Mammary epithelial cell (primary cell): ENCODE measurements at regions not wholly inside any gene's neighbourhood (a gene's known extent, or its start where the extent isn't known, plus 50 kb on each side); places are given as distances from the start of the nearest gene placed in this dataset.

ENCODE experiments used
- CTCF ChIP-seq, 2 donors: IDR thresholded peaks in 1 of 2; conservative IDR thresholded peaks in 1 of 2; 2 replicates each; pipeline ENCODE4 v1.5.1; 2011 to 2012; ENCODE audit warnings: inconsistent platforms in 2 of 2, low read length in 2 of 2, mild to moderate bottlenecking in 2 of 2, control low read depth in 1 of 2, low read depth in 1 of 2; ENCODE audit not compliant: insufficient read depth in 1 of 2; ENCODE audit errors: extremely low read depth in 1 of 2
- EZH2 ChIP-seq: IDR thresholded peaks from 2 replicates; pipeline ENCODE4 v1.6.1; 2012; ENCODE audit warnings: low read length, inconsistent platforms, borderline replicate concordance

GRCh38 chr10:86592413-86592812, 61.9 kb upstream of the OPN4 start:
- TF ChIP-seq CTCF (conservative IDR thresholded peaks at IDR 0.05 in 1 of 2, IDR thresholded peaks at IDR 0.05 in 1 of 2; ENCODE audit: extremely low read depth in 1 of 2, insufficient read depth in 1 of 2, low read depth in 1 of 2, low read length in 2 of 2) (peak in 1 of 2 donors; percentile 35), EZH2 (no peak)
